HG03354 (cell line): ENCODE measurements at regions not wholly inside any gene's neighbourhood (a gene's known extent, or its start where the extent isn't known, plus 50 kb on each side); places are given as distances from the start of the nearest gene placed in this dataset.

ENCODE experiments used
- ATAC-seq: cut with Tn5 transposase; IDR thresholded peaks from one replicate; pipeline ENCODE4 v1.9.1; 2021; ENCODE audit warnings: mild to moderate bottlenecking; ENCODE audit not compliant: unreplicated experiment, poor library complexity, severe bottlenecking

DNA sequence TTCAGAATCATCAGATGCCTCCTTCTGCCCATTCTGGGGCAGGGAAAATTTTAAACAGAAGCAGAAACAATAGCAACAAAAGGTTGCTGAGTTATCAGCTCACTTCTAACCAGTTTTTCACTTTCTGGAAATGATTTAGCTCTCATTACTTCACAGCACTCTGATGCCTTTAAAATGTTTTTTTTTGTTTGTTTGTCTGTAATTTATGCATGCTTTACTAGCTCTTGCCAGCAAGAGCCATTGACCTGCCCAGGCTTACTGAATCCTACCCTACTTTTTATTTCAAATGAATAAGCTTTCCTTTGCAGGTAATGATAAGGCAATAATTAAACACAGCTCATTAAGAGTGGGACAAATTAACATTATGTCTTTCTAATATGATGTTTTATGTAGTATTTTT lies 466.1 kb upstream of the NOVA1 start:
- ATAC-seq: no peak

DNA sequence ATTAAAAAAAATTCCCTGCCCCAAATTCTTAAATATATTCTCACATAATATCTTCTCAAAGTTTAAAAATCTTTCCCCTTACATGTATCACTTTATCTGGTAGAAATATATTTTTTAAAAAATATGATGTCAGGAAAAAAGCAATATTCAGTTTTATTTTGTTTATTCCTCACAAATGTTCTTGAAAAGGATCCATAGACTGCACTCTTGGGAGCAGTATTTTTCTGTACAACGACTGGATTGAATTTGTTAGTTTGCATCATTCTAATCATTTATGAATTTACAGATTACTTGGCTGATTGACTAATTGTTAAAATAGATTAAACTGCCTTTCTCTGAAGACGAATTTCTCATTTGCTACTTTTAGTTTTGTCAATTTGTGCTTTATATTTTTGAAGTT lies 468.1 kb upstream of the NOVA1 start:
- ATAC-seq: no peak

DNA sequence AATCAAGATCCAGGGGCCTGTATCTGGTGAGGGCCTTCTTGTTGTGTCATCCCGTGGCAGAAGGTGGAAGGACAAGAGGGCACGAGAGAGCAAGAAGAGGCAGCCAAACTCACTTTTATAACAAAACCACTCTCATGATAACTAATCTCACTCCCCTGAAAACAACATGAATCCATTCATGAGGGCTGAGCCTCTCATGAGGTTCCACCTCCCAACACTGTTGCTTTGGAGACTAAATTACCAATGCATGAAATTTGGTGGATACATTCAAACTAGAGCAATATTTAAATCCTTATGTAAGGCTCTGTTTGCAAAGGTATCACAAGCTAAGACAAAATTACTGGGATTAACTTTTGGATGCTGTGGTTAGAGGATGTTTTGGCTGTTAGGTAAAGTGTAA lies 470.1 kb upstream of the NOVA1 start:
- no peak for ATAC-seq

DNA sequence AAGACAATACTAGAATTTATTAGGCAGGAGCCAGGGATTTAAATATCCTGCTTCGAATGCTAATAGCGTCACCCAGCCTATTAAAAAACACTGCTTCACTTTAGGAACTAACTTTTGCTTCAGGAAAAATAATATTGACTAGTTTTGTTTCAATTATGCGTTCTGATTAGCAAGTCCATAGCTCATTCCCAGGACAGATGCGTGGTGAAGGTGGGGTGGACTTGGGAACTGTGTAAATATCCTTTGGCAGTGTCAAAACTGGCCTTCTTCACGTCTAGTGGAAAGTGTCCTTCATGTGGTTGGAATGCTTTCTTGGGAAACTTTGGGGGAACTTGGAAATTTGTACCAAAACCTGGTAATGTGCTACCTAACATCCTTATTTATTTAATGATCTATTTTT lies 474.8 kb upstream of the NOVA1 start:
- ATAC-seq: no peak

DNA sequence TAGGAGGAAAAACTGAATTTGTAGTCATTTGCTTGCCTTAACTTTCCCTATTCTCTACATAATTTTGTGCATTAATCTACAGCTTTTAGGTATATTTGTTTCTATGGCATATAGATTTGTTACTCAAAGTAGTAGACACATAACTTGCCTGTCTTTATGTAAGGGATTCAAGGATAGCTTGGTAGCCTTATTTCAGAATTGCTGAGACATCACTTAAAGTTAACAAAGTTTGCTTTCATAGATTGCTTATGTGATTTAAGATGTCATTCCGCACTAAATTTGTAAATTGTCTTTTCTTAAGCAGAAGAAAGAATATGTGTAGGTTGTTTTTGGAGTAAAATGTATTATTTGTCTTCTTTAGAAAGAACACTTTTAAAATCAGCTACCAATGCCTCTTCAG lies 477.7 kb upstream of the NOVA1 start:
- ATAC-seq: no peak

DNA sequence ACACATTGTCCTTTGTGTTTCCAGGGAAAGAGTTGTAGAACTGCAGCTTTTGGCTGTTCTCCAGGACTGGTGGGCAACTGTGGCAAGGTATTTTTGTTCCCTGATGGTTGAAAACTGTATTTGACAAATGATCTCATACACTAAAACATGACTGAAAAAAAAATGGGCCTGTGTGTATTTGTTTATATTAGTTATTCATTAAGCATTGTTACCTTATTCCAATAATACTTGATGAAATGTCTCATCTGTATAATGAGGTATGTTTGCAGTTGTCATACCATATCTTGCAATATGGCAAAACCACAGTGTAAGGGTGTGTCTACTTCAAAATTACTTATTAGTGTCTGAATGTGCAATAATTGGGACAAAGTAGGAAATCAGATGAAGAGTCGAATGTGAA lies 479.4 kb upstream of the NOVA1 start:
- ATAC-seq: no peak

DNA sequence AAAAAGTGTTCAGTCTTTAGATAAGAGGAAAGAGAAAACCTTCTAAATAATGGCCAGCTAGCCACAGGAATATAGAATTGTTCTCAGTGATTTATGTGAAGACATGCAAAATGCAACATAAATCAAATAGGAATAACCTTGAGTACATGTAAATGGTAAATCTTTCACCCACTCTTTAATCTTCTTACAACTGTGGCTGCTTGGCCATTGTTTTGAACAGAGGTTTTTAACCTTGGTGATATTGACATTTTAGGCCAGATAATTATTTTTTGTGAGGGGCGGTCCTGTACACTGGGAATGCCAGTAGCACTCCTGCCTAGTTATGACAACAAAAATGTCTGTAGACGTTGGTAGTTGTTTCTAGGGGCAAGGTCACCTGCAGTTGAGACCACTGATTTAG lies 479.9 kb upstream of the NOVA1 start:
- ATAC-seq: no peak

DNA sequence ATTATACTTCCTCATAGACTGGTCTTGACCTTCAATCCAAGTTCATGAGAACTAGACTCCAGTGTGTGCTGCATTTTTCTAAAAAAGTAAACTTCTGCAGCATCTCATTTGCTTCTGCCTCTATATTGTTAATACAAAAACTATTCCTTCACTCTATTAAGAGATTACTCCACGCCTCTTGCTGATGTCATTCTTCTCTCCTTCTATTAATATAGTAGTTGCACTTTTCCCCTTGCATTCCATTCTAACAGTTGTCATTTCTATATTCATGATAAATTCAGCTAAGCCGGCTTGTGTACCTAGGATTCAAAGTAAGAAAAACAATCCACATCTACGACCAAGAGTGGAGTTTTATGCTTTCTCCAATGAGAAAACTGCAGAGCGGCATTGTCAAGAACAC lies 480.4 kb upstream of the NOVA1 start:
- ATAC-seq: no peak

DNA sequence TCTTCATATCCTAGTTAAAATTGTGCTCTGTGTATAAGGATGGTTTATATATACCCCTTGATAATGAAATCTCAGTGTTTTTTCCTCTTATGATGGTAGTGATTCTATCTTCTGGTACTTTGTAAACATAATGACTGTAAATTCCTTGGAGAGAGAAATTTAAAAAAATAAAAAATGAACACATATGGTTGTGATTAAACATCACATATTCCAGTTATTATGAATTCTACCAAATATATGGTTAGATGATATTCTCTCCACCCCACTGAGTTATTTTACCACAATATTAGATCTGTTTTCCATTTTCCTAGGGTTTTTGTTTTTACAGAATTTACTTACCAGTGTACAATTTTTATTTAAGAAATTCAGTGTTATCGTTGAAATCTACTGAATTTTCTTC lies 481.9 kb upstream of the NOVA1 start:
- no peak for ATAC-seq

DNA sequence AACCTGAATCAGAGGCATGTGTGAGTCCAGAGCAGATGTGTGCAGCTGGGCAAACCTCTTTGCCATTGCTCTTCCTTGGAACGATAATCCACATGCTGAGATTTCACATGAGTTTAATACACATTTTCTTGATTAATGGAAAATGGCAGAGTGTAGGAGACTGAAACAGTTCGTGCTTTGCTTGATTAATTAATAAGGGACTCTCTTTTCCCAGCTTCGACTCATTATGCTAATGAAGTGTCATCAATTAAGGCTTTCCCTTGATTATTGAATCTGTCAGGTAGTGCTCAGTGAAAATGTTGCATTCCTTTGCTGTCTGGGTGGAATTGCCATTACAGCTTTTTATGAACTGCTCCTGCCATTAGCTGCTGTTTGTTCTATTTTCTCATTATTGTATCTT lies 487.7 kb upstream of the NOVA1 start:
- no peak for ATAC-seq

DNA sequence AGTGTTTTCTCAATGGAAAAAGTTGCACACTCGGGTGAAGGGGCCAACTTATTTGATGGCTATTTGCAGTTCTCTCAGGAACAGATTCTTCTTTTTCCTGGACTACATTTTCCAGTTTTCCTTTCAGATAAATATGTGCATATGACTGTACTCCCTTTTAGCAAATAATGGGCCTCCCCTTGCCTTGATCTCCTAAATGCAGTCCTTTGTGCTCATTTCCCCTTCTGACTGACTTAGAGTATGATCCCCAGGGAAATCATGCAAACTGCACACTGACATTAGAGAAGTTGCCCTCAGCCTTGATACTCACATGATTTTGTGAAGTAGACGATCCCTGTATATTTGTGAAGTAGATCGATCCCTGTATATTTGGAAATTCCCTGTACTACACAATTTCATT lies 492.9 kb upstream of the NOVA1 start:
- ATAC-seq: no peak

DNA sequence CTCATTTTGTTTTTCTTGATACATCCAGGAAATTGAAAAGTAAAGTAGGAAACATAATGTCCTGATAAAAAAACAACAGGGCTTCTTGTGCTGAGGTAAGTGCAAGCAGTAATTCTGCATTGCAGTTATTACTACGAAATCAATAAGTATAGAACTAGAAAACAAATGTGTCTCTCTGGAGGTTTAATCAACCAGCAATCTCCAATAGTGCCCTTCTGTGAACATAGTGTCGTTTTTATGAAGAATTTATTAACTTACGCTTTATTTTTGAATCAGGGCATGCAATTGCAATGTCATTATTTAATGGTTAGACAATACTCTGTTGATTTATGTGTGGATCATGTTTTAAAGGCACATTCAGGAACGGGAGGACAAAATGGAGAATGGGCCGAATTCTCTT lies 494.1 kb upstream of the NOVA1 start:
- ATAC-seq: no peak

DNA sequence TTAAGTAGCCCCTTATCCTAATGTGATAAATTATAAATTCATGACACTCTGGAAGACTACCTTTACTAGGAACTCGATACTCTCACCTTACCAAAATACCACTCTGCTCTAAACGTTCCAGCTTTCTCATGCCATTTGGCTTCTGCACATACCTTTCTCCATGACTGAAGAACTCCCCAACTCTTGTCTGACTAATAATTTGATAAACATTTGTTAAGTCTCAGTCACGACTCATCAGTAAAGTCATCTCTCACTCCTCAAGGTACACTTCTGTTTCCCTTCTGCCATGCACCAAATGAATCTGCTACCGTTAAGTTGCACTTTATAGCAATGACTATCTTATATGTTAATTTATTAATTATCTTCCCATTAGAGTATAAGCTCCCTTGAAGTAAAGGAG lies 498.3 kb upstream of the NOVA1 start:
- no peak for ATAC-seq

DNA sequence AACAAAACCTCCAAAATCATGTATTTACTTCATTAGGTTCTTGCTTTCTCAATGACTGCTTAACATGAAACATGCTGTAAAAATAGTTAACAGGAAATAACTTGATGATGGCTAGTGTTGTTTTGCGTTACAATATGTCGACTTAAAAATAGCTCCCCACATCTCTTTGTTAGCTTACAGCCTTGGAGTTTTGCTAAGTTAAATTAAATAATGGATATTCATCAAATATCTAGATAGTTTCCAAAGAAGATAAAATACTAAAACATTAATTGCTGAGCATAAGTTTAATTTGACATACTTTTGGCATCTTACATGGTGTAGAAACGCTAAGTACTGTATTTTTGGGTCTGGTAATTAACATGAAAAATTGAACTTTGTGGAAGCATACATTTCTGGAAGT lies 500.6 kb upstream of the NOVA1 start:
- ATAC-seq: no peak

DNA sequence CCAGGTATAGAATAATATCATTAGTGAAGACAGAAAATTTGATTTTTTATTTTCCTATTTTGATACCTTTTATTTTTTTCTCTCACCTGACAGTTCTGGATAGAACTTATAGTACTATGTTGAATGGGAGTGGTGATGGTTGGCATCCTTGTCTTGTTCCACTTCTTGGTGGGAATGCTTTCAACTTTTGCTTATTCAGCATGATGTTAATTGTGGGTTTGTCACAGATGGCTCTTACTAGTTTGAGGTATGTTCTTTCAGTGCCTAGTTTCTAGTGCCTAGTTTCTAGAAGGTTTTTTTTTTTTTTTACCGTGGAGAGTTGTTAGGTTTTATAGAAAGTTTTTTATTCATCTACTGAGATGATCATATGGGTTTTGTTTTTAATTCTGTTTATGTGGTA lies 516.3 kb upstream of the NOVA1 start:
- ATAC-seq: no peak

DNA sequence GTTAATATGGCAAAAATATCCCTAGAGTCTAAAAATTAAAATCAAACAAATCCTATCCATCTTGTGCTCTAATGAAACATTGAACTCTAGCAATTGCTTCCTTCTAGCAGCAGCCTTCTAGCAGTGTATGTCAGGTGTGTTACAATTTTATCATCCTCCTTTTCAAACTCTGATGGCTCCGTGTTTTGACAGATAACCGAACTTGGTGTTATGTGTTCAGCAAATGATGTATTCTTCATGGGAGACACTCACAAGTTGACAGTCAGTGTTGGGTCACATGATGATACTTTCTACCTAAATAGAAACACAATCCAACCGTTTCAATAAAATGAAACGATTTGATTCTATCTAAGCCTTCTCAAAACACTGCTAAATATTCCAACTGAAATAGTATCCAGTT lies 525.3 kb upstream of the NOVA1 start:
- no peak for ATAC-seq

DNA sequence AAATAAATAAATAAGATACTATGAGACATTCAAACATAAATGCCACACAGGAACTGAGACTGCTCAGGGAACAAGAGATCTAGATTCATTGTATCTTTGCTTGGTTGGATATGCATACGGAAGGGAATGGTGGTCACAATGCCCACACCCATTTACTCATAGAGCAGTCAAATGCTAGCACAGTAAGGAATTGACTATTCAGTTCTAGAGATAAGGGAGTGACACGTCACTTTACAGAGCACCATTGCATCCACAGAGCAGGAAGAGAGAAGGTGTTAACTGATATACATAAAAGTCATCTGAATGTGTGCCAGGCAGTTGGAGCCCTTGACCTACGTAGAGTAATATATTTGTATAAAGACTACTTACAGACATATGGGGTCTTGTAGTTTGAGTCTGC lies 530.0 kb upstream of the NOVA1 start:
- no peak for ATAC-seq

DNA sequence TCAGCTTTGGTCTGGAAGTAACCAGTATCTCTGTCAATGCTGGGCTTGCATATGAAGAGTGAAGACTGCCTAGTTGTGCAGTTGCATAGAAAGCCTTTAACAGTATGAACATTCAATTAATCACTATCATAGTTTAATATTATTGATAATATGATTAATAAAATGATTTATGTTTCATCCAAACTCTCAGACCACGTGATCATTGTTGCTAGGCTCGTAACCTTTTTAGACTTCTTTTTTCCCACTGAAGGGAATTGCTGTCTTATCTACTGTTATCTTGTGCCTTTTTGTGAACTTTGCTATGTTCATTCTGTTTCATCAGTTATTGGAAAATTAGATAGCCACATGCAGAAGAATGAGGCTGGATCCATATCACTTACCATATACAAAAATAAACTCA lies 536.4 kb upstream of the NOVA1 start:
- no peak for ATAC-seq

DNA sequence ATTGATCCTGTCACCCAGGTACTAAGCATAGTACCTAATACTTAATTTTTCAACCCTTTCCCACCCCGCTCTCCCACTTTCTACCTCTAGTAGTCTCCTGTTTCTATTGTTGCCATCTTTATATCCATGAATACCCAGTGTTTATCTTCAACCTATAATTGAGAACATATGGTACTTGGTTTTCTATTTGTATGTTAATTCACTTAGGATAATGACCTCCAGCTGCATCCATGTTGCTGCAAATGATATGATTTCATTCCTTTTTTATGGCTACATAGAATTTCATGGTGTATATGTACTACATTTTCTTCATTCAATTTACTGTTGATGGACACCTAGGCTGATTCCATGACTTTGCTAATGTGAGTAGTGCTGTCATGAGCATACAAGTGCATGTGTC lies 547.3 kb upstream of the NOVA1 start:
- ATAC-seq: no peak

DNA sequence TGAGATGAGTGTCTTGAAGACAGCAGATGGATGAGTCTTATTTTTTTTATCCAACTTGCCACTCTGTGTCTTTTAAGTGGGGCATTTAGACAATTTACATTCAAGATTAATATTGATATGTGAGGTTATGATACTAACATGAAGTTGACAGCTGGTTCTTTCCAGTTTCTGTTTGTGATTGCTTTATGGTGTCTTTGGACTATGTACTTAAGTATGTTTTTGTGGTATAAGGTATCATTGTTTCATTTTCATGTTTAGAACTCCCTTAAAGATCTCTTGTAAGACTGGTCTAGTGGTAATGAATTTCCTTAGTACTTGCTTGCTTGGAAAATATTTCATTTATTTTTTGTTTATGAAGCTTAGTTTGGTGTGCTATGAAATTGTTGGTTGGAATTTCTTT lies 550.3 kb upstream of the NOVA1 start:
- no peak for ATAC-seq

DNA sequence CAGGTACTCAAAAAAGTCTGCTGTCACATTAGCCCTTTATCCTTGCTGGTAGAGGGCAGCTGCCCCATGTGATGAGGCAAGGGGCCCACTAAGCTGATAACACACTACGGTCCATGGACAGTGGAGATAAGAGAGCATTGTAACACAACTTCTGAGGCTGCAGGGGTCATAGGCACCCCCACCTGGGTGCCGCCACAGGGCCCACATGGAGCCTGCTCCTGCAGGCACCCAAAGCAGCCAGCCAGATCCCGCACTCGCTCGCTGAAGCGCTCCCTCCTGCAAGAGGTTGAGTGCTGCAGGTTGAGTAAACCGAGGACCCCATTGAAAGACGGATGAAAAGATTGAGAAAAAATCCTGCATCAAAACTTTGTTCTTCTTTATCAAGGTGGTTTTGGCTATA lies 566.3 kb upstream of the NOVA1 start:
- ATAC-seq: no peak

DNA sequence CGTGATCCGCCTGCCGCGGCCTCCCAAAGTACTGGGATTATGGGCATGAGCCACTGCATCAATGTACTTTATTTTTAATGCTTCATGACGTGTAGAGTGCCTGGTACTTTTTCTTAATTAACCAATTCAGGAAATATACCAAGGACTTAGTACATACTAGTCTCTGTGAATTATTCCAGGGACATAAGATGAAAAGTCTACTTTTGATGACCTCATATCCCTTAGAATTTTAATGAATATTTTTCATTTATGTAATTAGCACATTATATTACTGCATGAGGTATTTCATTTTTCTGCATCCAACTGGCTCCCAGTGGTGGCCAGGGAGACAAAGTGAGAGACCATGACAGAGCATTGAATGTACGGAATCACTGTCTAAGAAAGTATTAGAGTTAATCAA lies 577.7 kb upstream of the NOVA1 start:
- ATAC-seq: no peak

DNA sequence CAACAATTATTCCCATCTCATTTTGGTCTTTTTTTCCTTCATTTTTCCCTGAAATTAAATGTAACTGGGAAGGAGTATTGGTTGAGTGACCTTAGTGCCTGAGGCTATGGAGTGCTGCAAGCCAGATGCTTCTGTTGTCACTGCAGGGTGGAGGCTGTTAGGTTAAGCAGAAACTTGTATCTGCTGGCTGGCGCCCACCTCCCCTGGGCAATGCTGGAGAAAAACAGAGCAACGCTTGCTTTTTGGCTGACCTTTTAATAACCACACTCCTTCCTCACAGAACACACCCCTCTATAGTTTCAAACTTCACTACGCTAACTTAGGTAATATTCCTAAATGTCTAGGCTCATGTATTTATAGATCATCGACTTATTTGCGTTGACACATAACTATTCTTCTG lies 583.5 kb upstream of the NOVA1 start:
- no peak for ATAC-seq
